ENCODE measurements at regions not wholly inside any gene's neighbourhood (a gene's known extent, or its start where the extent isn't known, plus 50 kb on each side); places are given as distances from the start of the nearest gene placed in this dataset.

GRCh38 chr5:174446446-174446845 is 277.9 kb upstream of the MSX2 start:
- TF ChIP-seq POLR2A (IDR thresholded peaks at IDR 0.05; ENCODE audit: low read depth, low read length): no peak
- TF ChIP-seq POLR2AphosphoS5 (IDR thresholded peaks at IDR 0.05; ENCODE audit: low read depth, low read length): no peak

Measured in GM12891 (cell line).